Gastroesophageal sphincter (tissue), 4 donors: ENCODE measurements at regions not wholly inside any gene's neighbourhood (a gene's known extent, or its start where the extent isn't known, plus 50 kb on each side); places are given as distances from the start of the nearest gene placed in this dataset.

ENCODE experiments used
- ATAC-seq: fragments of 150-250 bp; one replicate; pipeline ENCODE4 v1.9.1; 2016; ENCODE audit warnings: mild to moderate bottlenecking, moderate library complexity
- H3K27ac ChIP-seq, 4 donors: fragments of 200-600 bp; sonication (generic) in 3 of 4; 1 replicate in 3 of 4; 2 replicates in 1 of 4; pipeline ENCODE4 v1.5.1; 2016 to 2019
- H3K27me3 ChIP-seq: fragments of 200-600 bp; sonication (generic); one replicate; pipeline ENCODE4 v1.5.1; 2019
- H3K36me3 ChIP-seq, 2 donors: fragments of 200-600 bp; sonication (generic); one replicate each; pipeline ENCODE4 v1.5.1; 2019; ENCODE audit warnings: control low read depth in 1 of 2
- H3K4me1 ChIP-seq, 3 donors: fragments of 200-600 bp; sonication (generic); 1 replicate in 2 of 3; 2 replicates in 1 of 3; pipeline ENCODE4 v1.5.1; 2016 to 2019; ENCODE audit warnings: control low read depth in 2 of 3
- H3K4me3 ChIP-seq, 2 donors: fragments of 200-600 bp; sonication (generic); one replicate each; pipeline ENCODE4 v1.5.1; 2019; ENCODE audit warnings: mild to moderate bottlenecking in 1 of 2, moderate library complexity in 1 of 2
- H3K9me3 ChIP-seq, 3 donors: fragments of 200-600 bp; sonication (generic); one replicate each; pipeline ENCODE4 v1.5.1; 2017 to 2019; ENCODE audit warnings: control low read depth in 2 of 3
- CTCF ChIP-seq, 4 experiments: fragments of 200-600 bp in 2 of 4; fragments of 450-650 bp in 2 of 4; sonication (generic) in 1 of 4; IDR thresholded peaks; one replicate each; pipeline ENCODE4 v1.5.1; 2017 to 2019; ENCODE audit warnings: antibody characterized with exemption in 4 of 4, mild to moderate bottlenecking in 2 of 4, moderate library complexity in 2 of 4
- EP300 ChIP-seq: sonication (generic); formaldehyde crosslinking; IDR thresholded peaks from one replicate; pipeline ENCODE4 v1.6.1; 2017; ENCODE audit warnings: antibody characterized with exemption, mild to moderate bottlenecking
- POLR2A ChIP-seq, 2 donors: fragments of 450-650 bp; IDR thresholded peaks; one replicate each; pipeline ENCODE4 v1.6.1; 2017; ENCODE audit warnings: antibody characterized with exemption in 2 of 2, mild to moderate bottlenecking in 2 of 2, moderate library complexity in 1 of 2
- POLR2AphosphoS5 ChIP-seq: sonication (generic); formaldehyde crosslinking; IDR thresholded peaks from one replicate; pipeline ENCODE4 v1.6.1; 2017; ENCODE audit warnings: antibody characterized with exemption
- WGBS, 2 donors: methylation state at CpG; one replicate each; pipeline ENCODE4 v1.1.5; 2018; ENCODE audit warnings: low coverage in 1 of 2; 5-methylcytosine and 5-hydroxymethylcytosine counted together

GRCh38 chr2:150042500-150043171 is 444.8 kb downstream of the RND3 start:
- Histone ChIP-seq H3K4me1 (no peaks in the 10 kb centered on the region), H3K36me3 (no peaks in the 10 kb centered on the region), H3K27ac (no peak overlapping the region), H3K4me3 (no peak overlapping the region), H3K27me3 (no peaks in the 10 kb centered on the region), H3K9me3 (no peaks in the 10 kb centered on the region)
- no peak for TF ChIP-seq EP300
- TF ChIP-seq CTCF (IDR thresholded peaks at IDR 0.05), result no peak
- ATAC-seq, result no peak
- WGBS, 2 donors, result 83% methylated on average over 3 of the region's 5 CpGs

DNA sequence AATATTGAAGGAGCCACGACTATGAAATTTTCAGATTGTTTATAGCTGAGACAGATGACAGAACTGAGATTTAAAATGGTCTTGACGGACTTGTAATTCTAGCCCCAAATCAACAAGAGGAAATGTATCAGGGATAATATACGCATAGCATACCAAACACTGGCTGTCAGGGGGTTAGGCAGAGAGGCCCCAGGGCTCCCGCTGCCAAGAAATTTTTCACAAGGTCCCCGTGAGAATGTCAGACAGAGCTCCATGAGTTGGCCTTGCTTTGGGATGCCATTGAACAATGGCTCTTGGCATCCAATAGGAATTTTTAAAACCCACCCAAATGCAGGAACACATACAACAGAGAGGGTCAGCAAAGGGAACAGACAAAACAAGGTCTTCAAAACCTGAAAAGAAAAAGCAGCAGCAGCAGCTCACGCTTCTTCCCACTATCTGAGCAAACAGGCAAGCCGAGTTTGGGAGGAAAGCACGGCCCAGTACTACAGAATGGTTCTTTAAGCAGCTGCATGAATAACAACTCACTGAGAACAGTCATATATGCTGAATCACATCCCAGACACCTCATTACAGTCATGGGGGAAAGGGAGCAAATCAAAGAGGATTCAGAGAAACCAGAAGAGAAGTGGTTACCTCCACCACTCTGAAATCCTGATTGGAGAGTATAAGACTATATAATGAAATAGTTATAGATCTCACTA is 445.6 kb downstream of the RND3 start:
- TF ChIP-seq EP300 (no peak), POLR2AphosphoS5 (no peak), CTCF (IDR thresholded peaks at IDR 0.05) (no peak), POLR2A (IDR thresholded peaks at IDR 0.05) (no peak)
- no peaks in the 10 kb centered on the region for H3K27me3 ChIP-seq
- no peak overlapping the region for H3K4me3 ChIP-seq
- no peak overlapping the region for H3K27ac ChIP-seq
- WGBS, 2 donors, result 76 to 79% methylated on average over 5 to 8 of the region's 8 CpGs
- no peaks in the 10 kb centered on the region for H3K4me1 ChIP-seq
- ATAC-seq, result no peak
- no peaks in the 10 kb centered on the region for H3K36me3 ChIP-seq
- H3K9me3 ChIP-seq, result no peaks in the 10 kb centered on the region

DNA sequence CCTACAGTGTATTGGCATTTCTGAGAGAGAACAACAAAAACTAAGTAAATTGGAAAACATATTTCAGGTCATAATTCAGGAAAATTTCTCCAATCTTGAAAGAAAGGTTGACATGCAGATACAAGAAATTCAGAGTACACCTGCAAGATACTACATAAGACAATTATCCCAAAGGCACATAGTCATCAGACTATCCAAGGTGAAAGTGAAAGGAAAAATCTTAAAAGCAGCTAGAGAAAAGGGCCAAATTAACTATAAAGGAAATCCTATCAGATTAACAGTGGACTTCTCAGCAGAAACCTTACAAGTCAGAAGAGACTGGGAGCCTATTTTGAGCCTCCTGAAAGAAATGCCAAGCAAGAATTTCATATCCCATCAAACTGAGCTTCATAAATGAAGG is 449.0 kb upstream of the MMADHC start:
- no peaks in the 10 kb centered on the region for H3K27me3 ChIP-seq
- no peaks in the 10 kb centered on the region for H3K9me3 ChIP-seq
- H3K36me3 ChIP-seq, result no peaks in the 10 kb centered on the region
- TF ChIP-seq POLR2A (IDR thresholded peaks at IDR 0.05) (no peak), CTCF (IDR thresholded peaks at IDR 0.05) (no peak), EP300 (no peak), POLR2AphosphoS5 (no peak)
- no peaks in the 10 kb centered on the region for H3K4me1 ChIP-seq
- no peak overlapping the region for H3K27ac ChIP-seq
- no peak for ATAC-seq
- no peak overlapping the region for H3K4me3 ChIP-seq

DNA sequence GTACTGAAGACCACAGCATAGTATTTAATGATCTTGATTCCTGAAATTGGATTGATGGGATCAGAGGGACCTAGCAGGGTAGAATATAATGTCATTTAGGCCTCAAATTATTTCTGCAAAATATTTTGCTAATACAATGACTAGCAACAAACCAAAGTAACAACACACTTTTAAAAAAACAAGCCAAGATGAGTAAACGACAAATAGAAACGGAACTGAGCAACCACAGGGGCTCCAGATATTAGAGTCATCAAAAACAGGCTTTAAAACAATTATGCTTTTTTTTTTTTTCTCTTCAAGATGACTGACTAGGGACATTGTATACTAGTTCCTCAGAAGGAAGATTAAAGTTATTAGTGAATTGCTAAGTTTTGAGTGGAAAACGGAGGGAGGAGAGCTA is 447.1 kb upstream of the MMADHC start:
- ATAC-seq, result no peak
- 94 to 95% methylated on average over 2 to 3 of the region's 3 CpGs for WGBS, 2 donors

More for the DNA sequence above, 447.1 kb upstream of the MMADHC start:
- no peak for TF ChIP-seq POLR2A (IDR thresholded peaks at IDR 0.05)
- TF ChIP-seq CTCF (IDR thresholded peaks at IDR 0.05), result no peak
- no peak for TF ChIP-seq EP300
- TF ChIP-seq POLR2AphosphoS5, result no peak
- no peak overlapping the region for H3K27ac ChIP-seq
- no peak overlapping the region for H3K4me3 ChIP-seq
- H3K27me3 ChIP-seq, result no peaks in the 10 kb centered on the region
- no peaks in the 10 kb centered on the region for H3K36me3 ChIP-seq
- H3K4me1 ChIP-seq, result peaks cover 0 to 12% (median 2%) of the 10 kb centered on the region in 3 donors
- no peaks in the 10 kb centered on the region for H3K9me3 ChIP-seq
